ENCODE measurements at regions not wholly inside any gene's neighbourhood (a gene's known extent, or its start where the extent isn't known, plus 50 kb on each side); places are given as distances from the start of the nearest gene placed in this dataset.

- H4K20me1 ChIP-seq (ENCODE audit: insufficient read depth, low read length, poor library complexity, severe bottlenecking) = no peaks in the 10 kb centered on the region
- no peaks in the 10 kb centered on the region for H3K27me3 ChIP-seq (ENCODE audit: insufficient read depth, low read length, poor library complexity, severe bottlenecking)
- H3K36me3 ChIP-seq (ENCODE audit: insufficient read depth, low read length) = no peaks in the 10 kb centered on the region
- TF ChIP-seq, protein P1, sequence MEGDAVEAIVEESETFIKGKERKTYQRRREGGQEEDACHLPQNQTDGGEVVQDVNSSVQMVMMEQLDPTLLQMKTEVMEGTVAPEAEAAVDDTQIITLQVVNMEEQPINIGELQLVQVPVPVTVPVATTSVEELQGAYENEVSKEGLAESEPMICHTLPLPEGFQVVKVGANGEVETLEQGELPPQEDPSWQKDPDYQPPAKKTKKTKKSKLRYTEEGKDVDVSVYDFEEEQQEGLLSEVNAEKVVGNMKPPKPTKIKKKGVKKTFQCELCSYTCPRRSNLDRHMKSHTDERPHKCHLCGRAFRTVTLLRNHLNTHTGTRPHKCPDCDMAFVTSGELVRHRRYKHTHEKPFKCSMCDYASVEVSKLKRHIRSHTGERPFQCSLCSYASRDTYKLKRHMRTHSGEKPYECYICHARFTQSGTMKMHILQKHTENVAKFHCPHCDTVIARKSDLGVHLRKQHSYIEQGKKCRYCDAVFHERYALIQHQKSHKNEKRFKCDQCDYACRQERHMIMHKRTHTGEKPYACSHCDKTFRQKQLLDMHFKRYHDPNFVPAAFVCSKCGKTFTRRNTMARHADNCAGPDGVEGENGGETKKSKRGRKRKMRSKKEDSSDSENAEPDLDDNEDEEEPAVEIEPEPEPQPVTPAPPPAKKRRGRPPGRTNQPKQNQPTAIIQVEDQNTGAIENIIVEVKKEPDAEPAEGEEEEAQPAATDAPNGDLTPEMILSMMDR (conservative IDR thresholded peaks at IDR 0.05; ENCODE audit: low read length) = no peak
- no peak for TF ChIP-seq EZH2phosphoT487 (IDR thresholded peaks at IDR 0.05; ENCODE audit: borderline replicate concordance)
- no peak overlapping the region for H2AFZ ChIP-seq (ENCODE audit: low read length)
- H3K79me2 ChIP-seq (ENCODE audit: insufficient read depth, low read length) = no peaks in the 10 kb centered on the region
- no peak overlapping the region for H3K9ac ChIP-seq (ENCODE audit: low read depth, low read length, poor library complexity, severe bottlenecking)
- no peaks in the 10 kb centered on the region for H3K4me1 ChIP-seq (ENCODE audit: insufficient read depth, low read length, poor library complexity, severe bottlenecking)
- no peak overlapping the region for H3K4me2 ChIP-seq (ENCODE audit: low read depth, low read length, poor library complexity, severe bottlenecking)
- H3F3A ChIP-seq (ENCODE audit: low read depth) = no peaks in the 10 kb centered on the region
- no peaks in the 10 kb centered on the region for H3K9me3 ChIP-seq (ENCODE audit: insufficient read depth, low read depth, low read length)
- H3K9me2 ChIP-seq (replicated peaks; ENCODE audit: low read depth, low read length) = no peaks in the 10 kb centered on the region
- H3K4me3 ChIP-seq (ENCODE audit: low read length, poor library complexity, severe bottlenecking) = no peak overlapping the region
Observed at GRCh38 chr14:36009643-36010042, 166.9 kb downstream of the PTCSC3 start.

DNA sequence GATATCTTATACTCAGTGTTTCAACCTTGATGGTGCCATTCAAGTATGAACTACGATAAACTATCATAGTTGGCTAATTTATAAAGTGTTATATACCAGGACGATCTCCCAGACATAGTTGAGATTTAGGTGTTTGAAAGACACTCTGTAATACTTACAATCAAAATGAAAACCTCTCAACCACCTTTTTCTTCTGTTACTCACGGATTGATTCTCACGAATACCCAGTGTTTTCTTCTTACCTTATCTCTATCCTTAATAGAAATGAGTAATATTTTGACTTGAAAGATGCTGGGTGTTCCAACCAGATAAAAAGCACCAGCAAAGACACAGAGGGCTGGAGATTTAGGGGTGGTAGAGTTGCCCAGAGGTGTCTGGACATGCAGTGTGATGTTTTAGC, 169.9 kb downstream of the PTCSC3 start:
- Histone ChIP-seq H3F3A (ENCODE audit: low read depth) (no peaks in the 10 kb centered on the region), H4K20me1 (ENCODE audit: insufficient read depth, low read length, poor library complexity, severe bottlenecking) (no peaks in the 10 kb centered on the region), H3K4me1 (ENCODE audit: insufficient read depth, low read length, poor library complexity, severe bottlenecking) (no peaks in the 10 kb centered on the region), H2AFZ (ENCODE audit: low read length) (no peak overlapping the region), H3K9ac (ENCODE audit: low read depth, low read length, poor library complexity, severe bottlenecking) (no peak overlapping the region), H3K36me3 (ENCODE audit: insufficient read depth, low read length) (no peaks in the 10 kb centered on the region), H3K27me3 (ENCODE audit: insufficient read depth, low read length, poor library complexity, severe bottlenecking) (no peaks in the 10 kb centered on the region), H3K79me2 (ENCODE audit: insufficient read depth, low read length) (no peaks in the 10 kb centered on the region), H3K9me3 (ENCODE audit: insufficient read depth, low read depth, low read length) (no peaks in the 10 kb centered on the region), H3K9me2 (replicated peaks; ENCODE audit: low read depth, low read length) (no peaks in the 10 kb centered on the region), H3K4me3 (ENCODE audit: low read length, poor library complexity, severe bottlenecking) (no peak overlapping the region), H3K4me2 (ENCODE audit: low read depth, low read length, poor library complexity, severe bottlenecking) (no peak overlapping the region)
- TF ChIP-seq, protein P1 (conservative IDR thresholded peaks at IDR 0.05; ENCODE audit: low read length) = no peak
- no peak for TF ChIP-seq EZH2phosphoT487 (IDR thresholded peaks at IDR 0.05; ENCODE audit: borderline replicate concordance)

DNA sequence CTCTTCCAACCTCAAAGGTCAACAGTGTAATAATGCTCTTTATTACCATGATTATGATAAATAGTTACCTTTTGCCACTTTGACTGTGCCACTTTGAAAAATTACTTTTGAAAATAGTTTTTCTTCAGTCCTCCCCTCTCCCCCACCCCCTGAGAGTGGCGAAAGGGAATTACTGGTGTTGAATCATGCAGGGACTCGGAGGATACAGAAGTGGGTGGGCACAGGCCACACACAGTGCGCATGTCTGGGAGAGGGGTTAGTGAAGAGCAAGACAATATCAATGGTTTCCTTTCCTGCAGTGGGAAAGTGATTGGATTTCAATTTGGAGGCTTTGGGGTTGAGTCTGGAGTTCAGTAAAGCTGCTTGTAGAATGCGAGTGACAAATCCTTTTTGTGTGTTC, 170.9 kb downstream of the PTCSC3 start:
- Histone ChIP-seq H3K4me3 (ENCODE audit: low read length, poor library complexity, severe bottlenecking) (no peak overlapping the region), H3F3A (ENCODE audit: low read depth) (no peaks in the 10 kb centered on the region), H3K4me1 (ENCODE audit: insufficient read depth, low read length, poor library complexity, severe bottlenecking) (no peaks in the 10 kb centered on the region), H3K79me2 (ENCODE audit: insufficient read depth, low read length) (no peaks in the 10 kb centered on the region), H3K9ac (ENCODE audit: low read depth, low read length, poor library complexity, severe bottlenecking) (no peak overlapping the region), H3K36me3 (ENCODE audit: insufficient read depth, low read length) (no peaks in the 10 kb centered on the region), H4K20me1 (ENCODE audit: insufficient read depth, low read length, poor library complexity, severe bottlenecking) (no peaks in the 10 kb centered on the region), H3K9me3 (ENCODE audit: insufficient read depth, low read depth, low read length) (no peaks in the 10 kb centered on the region), H3K4me2 (ENCODE audit: low read depth, low read length, poor library complexity, severe bottlenecking) (no peak overlapping the region), H3K9me2 (replicated peaks; ENCODE audit: low read depth, low read length) (no peaks in the 10 kb centered on the region), H3K27me3 (ENCODE audit: insufficient read depth, low read length, poor library complexity, severe bottlenecking) (no peaks in the 10 kb centered on the region), H2AFZ (ENCODE audit: low read length) (no peak overlapping the region)
- TF ChIP-seq, protein P1 (conservative IDR thresholded peaks at IDR 0.05; ENCODE audit: low read length) = no peak
- no peak for TF ChIP-seq EZH2phosphoT487 (IDR thresholded peaks at IDR 0.05; ENCODE audit: borderline replicate concordance)

Data from Loucy (cell line).